ENCODE measurements at regions not wholly inside any gene's neighbourhood (a gene's known extent, or its start where the extent isn't known, plus 50 kb on each side); places are given as distances from the start of the nearest gene placed in this dataset.
A peak's percentile ranks its signal among the peaks of the same experiment; 100 is the strongest.

DNA sequence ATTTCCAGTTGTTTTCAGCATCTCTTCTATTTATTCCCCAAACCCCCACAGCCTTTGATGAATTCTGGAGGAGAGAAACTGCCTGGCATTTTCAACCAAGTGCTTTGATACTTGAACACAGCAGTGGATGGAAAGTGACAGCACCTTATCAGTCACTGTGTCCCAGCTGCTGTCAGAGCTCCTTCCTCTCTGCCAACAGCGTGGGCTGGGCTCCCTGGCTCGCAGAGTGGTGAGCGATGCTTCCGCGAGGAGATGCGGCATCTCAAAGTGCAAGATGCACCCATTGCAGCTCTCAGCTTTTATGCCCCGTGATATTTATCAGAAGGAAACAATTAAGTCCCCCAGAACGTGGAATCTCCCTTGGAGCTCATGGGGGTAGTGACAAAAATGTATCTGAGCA lies 72.6 kb upstream of the TCL1A start:
- Histone ChIP-seq H3K4me1 (peaks cover 28% of the 10 kb centered on the region), H3K4me2 (ENCODE audit: low read length) (no peak overlapping the region)

DNA sequence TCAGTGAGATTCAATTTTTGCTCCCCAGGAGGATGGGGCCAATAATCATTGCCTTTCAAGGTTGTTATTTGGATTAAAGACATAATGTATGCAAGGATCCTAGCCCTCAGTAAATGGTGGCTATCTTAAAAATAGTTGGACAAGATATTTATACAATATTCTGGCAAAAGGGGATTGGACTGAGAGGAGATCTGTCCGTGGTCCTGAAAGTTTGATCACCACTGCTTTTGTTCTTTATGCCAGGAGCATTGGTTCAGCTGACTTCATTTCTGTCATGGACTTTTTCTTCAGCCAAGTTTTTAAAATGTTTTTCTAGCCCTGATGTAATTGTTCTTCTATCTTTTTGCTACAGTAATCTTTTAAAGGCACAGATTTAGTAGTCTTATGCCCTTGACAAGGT lies 70.2 kb upstream of the TCL1A start:
- H3K27ac ChIP-seq = no peak overlapping the region
- TF ChIP-seq, protein P1, sequence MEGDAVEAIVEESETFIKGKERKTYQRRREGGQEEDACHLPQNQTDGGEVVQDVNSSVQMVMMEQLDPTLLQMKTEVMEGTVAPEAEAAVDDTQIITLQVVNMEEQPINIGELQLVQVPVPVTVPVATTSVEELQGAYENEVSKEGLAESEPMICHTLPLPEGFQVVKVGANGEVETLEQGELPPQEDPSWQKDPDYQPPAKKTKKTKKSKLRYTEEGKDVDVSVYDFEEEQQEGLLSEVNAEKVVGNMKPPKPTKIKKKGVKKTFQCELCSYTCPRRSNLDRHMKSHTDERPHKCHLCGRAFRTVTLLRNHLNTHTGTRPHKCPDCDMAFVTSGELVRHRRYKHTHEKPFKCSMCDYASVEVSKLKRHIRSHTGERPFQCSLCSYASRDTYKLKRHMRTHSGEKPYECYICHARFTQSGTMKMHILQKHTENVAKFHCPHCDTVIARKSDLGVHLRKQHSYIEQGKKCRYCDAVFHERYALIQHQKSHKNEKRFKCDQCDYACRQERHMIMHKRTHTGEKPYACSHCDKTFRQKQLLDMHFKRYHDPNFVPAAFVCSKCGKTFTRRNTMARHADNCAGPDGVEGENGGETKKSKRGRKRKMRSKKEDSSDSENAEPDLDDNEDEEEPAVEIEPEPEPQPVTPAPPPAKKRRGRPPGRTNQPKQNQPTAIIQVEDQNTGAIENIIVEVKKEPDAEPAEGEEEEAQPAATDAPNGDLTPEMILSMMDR (IDR thresholded peaks at IDR 0.05) = no peak
- no peak overlapping the region for H2AFZ ChIP-seq
- H3K4me3 ChIP-seq (ENCODE audit: low read depth, low read length) = no peak overlapping the region
- H3K9me3 ChIP-seq (ENCODE audit: control insufficient read depth, low read length) = no peaks in the 10 kb centered on the region
- H3K79me2 ChIP-seq = no peaks in the 10 kb centered on the region
- no peak overlapping the region for H3K4me2 ChIP-seq (ENCODE audit: low read length)
- H3K27me3 ChIP-seq (ENCODE audit: control insufficient read depth, insufficient read depth, low read length) = no peaks in the 10 kb centered on the region
- no peak overlapping the region for H3K9ac ChIP-seq
- H3K36me3 ChIP-seq (ENCODE audit: control insufficient read depth, insufficient read depth, low read length) = no peaks in the 10 kb centered on the region
- H3K4me1 ChIP-seq = peaks cover 14% of the 10 kb centered on the region

More for the DNA sequence above, 72.6 kb upstream of the TCL1A start:
- Histone ChIP-seq H3K36me3 (ENCODE audit: control insufficient read depth, insufficient read depth, low read length) (no peaks in the 10 kb centered on the region), H3K27ac (no peak overlapping the region), H3K79me2 (no peaks in the 10 kb centered on the region), H2AFZ (no peak overlapping the region), H3K27me3 (ENCODE audit: control insufficient read depth, insufficient read depth, low read length) (no peaks in the 10 kb centered on the region), H3K9ac (no peak overlapping the region), H3K4me3 (ENCODE audit: low read depth, low read length) (no peak overlapping the region), H3K9me3 (ENCODE audit: control insufficient read depth, low read length) (no peaks in the 10 kb centered on the region)
- TF ChIP-seq, protein P1 (IDR thresholded peaks at IDR 0.05) = no peak

DNA sequence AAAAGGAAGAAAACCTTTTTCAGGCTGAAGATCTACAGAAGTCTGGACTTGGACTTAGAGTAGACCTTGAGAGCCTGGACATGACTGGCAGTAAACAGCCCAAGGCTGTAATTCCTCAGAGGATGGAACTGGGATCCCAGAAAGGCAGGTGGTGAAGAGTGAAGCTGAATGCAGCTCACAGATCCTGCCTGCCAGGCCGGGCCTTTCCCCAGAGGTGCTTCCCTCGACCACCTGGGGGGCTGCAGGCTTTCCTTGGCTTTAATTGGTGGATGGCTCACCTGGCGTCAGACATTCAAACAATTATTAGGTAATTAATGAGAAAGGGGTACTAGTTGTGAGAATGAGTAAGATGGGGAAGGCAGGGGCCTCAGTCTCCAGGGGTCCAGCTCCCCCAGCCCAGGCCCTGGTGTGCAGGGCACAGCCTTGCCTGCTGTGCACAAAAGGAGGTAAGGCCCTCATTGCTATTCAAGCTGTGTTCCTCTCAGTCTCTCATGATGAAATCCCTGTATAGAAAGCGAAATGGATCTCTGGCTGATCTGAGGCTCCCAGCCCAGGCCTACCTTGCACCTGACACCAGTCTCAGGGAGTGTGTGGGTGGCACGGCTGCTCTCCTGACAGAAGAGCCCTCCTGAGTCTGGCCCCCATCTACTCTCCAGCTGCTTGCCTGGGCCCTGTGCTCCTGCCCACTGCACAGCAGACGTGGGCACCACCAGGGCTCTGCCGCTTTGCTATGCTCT lies 63.0 kb upstream of the TCL1A start:
- no peaks in the 10 kb centered on the region for H3K36me3 ChIP-seq (ENCODE audit: control insufficient read depth, insufficient read depth, low read length)
- no peak overlapping the region for H3K9ac ChIP-seq
- H3K4me2 ChIP-seq (ENCODE audit: low read length) = no peak overlapping the region
- peak overlapping the region; percentile 39 for H2AFZ ChIP-seq
- no peaks in the 10 kb centered on the region for H3K79me2 ChIP-seq
- peaks cover 29% of the 10 kb centered on the region for H3K4me1 ChIP-seq
- H3K27me3 ChIP-seq (ENCODE audit: control insufficient read depth, insufficient read depth, low read length) = no peaks in the 10 kb centered on the region
- TF ChIP-seq, protein P1 (IDR thresholded peaks at IDR 0.05) = no peak
- no peak overlapping the region for H3K4me3 ChIP-seq (ENCODE audit: low read depth, low read length)
- no peaks in the 10 kb centered on the region for H3K9me3 ChIP-seq (ENCODE audit: control insufficient read depth, low read length)
- no peak overlapping the region for H3K27ac ChIP-seq

DNA sequence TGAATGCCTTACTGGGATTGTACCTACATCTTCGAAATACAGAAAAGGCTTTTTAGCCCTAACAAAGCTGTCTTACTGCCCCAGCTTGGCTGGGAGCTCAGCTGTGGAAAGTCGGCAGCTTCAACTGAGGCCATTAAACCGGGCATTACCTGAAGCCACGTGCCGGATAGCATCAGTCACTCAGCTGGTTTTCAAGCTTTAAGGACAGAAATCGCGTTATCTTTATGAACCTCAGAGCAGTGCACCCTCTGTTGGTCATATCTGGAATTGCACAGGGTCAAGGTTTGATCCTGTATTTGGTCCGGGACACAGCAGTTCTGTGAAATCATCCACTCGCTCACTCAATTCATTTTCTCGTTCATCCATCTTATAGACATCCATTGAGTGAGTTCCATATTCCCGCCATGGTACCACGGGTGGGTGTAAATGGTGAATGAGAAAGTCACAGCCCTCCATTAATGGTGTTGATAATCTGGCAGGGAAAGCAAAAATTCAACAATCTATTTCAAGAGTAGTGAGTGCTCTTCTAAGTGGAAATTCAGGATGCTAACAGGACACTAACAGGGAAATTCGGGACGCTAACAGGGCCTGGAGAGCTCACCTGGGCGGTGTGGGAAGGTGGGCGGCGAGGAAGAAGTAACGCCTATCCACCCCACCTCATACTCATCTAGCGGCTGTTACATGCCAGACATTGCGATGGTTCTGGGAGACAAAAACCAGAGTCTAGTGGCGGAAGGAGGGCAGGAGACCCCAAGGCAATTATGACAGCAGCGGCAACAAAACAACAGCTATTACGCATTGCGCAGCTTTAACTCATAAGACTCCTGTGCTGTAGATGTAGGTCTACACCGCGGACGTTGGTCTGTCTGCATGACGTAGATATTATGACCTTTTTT lies 60.6 kb upstream of the TCL1A start:
- Histone ChIP-seq H3K9ac (no peak overlapping the region), H3K27me3 (ENCODE audit: control insufficient read depth, insufficient read depth, low read length) (no peaks in the 10 kb centered on the region), H3K9me3 (ENCODE audit: control insufficient read depth, low read length) (no peaks in the 10 kb centered on the region), H3K36me3 (ENCODE audit: control insufficient read depth, insufficient read depth, low read length) (no peaks in the 10 kb centered on the region), H3K79me2 (no peaks in the 10 kb centered on the region), H2AFZ (no peak overlapping the region), H3K4me1 (peaks cover 32% of the 10 kb centered on the region), H3K27ac (no peak overlapping the region), H3K4me3 (ENCODE audit: low read depth, low read length) (no peak overlapping the region), H3K4me2 (ENCODE audit: low read length) (no peak overlapping the region)
- TF ChIP-seq, protein P1 (IDR thresholded peaks at IDR 0.05) = peak; percentile 92

All from parathyroid adenoma (tissue), 2 donors.